ENCODE measurements at regions not wholly inside any gene's neighbourhood (a gene's known extent, or its start where the extent isn't known, plus 50 kb on each side); places are given as distances from the start of the nearest gene placed in this dataset.

DNA sequence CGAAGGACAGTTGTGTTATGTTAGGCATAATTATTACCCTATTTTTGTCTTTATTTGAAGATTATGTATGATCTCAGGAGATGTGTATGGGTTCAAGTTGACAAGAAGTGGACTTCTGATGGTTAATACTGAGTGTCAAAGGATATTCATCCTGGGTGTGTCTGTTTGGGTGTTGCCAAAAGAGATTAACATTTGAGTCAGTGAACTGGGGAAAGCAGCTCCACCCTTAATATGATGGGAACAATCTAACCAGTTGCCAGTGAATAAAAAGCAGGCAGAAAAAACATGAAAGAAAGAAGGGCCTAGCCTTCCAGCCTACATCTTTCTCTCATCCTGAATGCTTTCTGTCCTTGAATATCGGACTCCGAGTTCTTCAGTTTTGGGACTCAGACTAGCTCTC, 332.6 kb downstream of the DTHD1 start:
- Histone ChIP-seq H3F3A (ENCODE audit: insufficient read depth, low read length) (no peaks in the 10 kb centered on the region), H3K4me2 (ENCODE audit: low read length) (no peak overlapping the region), H3K4me1 (ENCODE audit: insufficient read depth, low read length, severe bottlenecking) (no peaks in the 10 kb centered on the region), H3K79me2 (ENCODE audit: insufficient read depth, low read length) (no peaks in the 10 kb centered on the region), H3K9me3 (ENCODE audit: low read length) (no peaks in the 10 kb centered on the region), H3K9me2 (ENCODE audit: low read depth, low read length) (no peaks in the 10 kb centered on the region), H3K36me3 (ENCODE audit: insufficient read depth, low read length) (no peaks in the 10 kb centered on the region), H3K27ac (ENCODE audit: low read depth, low read length, poor library complexity, severe bottlenecking) (no peak overlapping the region), H3K9ac (ENCODE audit: low read length) (no peak overlapping the region), H2AFZ (ENCODE audit: low read length) (no peak overlapping the region), H4K20me1 (ENCODE audit: insufficient read depth, low read length) (no peaks in the 10 kb centered on the region), H3K4me3 (ENCODE audit: low read depth, low read length, poor library complexity, severe bottlenecking) (no peak overlapping the region), H3K27me3 (ENCODE audit: insufficient read depth, low read length) (no peaks in the 10 kb centered on the region)
- TF ChIP-seq, protein P1, sequence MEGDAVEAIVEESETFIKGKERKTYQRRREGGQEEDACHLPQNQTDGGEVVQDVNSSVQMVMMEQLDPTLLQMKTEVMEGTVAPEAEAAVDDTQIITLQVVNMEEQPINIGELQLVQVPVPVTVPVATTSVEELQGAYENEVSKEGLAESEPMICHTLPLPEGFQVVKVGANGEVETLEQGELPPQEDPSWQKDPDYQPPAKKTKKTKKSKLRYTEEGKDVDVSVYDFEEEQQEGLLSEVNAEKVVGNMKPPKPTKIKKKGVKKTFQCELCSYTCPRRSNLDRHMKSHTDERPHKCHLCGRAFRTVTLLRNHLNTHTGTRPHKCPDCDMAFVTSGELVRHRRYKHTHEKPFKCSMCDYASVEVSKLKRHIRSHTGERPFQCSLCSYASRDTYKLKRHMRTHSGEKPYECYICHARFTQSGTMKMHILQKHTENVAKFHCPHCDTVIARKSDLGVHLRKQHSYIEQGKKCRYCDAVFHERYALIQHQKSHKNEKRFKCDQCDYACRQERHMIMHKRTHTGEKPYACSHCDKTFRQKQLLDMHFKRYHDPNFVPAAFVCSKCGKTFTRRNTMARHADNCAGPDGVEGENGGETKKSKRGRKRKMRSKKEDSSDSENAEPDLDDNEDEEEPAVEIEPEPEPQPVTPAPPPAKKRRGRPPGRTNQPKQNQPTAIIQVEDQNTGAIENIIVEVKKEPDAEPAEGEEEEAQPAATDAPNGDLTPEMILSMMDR (IDR thresholded peaks at IDR 0.05; ENCODE audit: low read length) = no peak
- TF ChIP-seq EZH2 (IDR thresholded peaks at IDR 0.05; ENCODE audit: borderline replicate concordance, low read length) = no peak

DNA sequence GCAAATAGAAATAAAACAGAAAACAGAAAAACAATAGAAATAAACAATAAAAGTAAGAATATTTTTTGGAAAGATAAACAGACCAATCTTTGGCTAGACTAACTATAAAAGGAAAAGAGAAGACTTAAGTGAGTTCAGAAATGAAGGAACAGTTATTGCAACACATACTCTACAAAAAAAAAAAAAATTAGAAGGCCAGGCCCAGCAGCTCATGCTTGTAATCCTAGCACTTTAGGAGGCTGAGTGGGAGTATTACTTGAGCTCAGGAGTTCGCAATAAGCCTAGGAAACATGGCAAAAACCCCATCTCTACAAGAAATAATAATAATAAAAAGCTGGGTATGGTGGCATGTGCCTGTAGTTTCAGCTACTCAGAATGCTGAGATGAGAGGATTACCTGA, 336.7 kb downstream of the DTHD1 start:
- H3K9ac ChIP-seq (ENCODE audit: low read length) = no peak overlapping the region
- H3F3A ChIP-seq (ENCODE audit: insufficient read depth, low read length) = no peaks in the 10 kb centered on the region
- no peak overlapping the region for H3K4me3 ChIP-seq (ENCODE audit: low read depth, low read length, poor library complexity, severe bottlenecking)
- H3K4me2 ChIP-seq (ENCODE audit: low read length) = no peak overlapping the region
- no peaks in the 10 kb centered on the region for H3K4me1 ChIP-seq (ENCODE audit: insufficient read depth, low read length, severe bottlenecking)
- H3K27ac ChIP-seq (ENCODE audit: low read depth, low read length, poor library complexity, severe bottlenecking) = no peak overlapping the region
- TF ChIP-seq, protein P1 (IDR thresholded peaks at IDR 0.05; ENCODE audit: low read length) = no peak
- TF ChIP-seq EZH2 (IDR thresholded peaks at IDR 0.05; ENCODE audit: borderline replicate concordance, low read length) = no peak
- no peak overlapping the region for H2AFZ ChIP-seq (ENCODE audit: low read length)
- H3K9me3 ChIP-seq (ENCODE audit: low read length) = no peaks in the 10 kb centered on the region
- no peaks in the 10 kb centered on the region for H3K27me3 ChIP-seq (ENCODE audit: insufficient read depth, low read length)
- H3K9me2 ChIP-seq (ENCODE audit: low read depth, low read length) = no peaks in the 10 kb centered on the region
- no peaks in the 10 kb centered on the region for H3K79me2 ChIP-seq (ENCODE audit: insufficient read depth, low read length)
- no peaks in the 10 kb centered on the region for H4K20me1 ChIP-seq (ENCODE audit: insufficient read depth, low read length)
- no peaks in the 10 kb centered on the region for H3K36me3 ChIP-seq (ENCODE audit: insufficient read depth, low read length)

DNA sequence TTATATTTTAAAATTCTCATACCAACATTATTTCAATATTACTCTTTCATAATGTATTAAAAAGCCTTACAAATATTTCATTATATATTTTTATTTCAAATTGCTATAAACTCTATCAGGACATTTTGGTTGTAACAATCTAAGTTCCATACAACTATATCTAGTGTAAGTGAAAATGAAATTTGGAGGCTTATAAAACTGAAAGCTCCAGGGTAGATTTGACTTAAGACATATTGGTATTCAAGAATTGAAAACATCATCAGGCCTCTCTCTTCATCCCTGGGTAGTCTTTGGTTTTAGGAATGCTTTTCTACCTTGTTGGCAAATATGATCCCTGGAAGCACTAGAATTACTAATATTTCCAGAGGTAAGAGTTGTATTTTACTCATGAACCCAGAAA, 342.6 kb downstream of the DTHD1 start:
- Histone ChIP-seq H3K9ac (ENCODE audit: low read length) (no peak overlapping the region), H3K79me2 (ENCODE audit: insufficient read depth, low read length) (no peaks in the 10 kb centered on the region), H3K9me3 (ENCODE audit: low read length) (no peaks in the 10 kb centered on the region), H3F3A (ENCODE audit: insufficient read depth, low read length) (no peaks in the 10 kb centered on the region), H3K27me3 (ENCODE audit: insufficient read depth, low read length) (no peaks in the 10 kb centered on the region), H2AFZ (ENCODE audit: low read length) (no peak overlapping the region), H3K4me2 (ENCODE audit: low read length) (no peak overlapping the region), H3K4me1 (ENCODE audit: insufficient read depth, low read length, severe bottlenecking) (no peaks in the 10 kb centered on the region), H3K36me3 (ENCODE audit: insufficient read depth, low read length) (no peaks in the 10 kb centered on the region), H3K4me3 (ENCODE audit: low read depth, low read length, poor library complexity, severe bottlenecking) (no peak overlapping the region), H3K27ac (ENCODE audit: low read depth, low read length, poor library complexity, severe bottlenecking) (no peak overlapping the region), H3K9me2 (ENCODE audit: low read depth, low read length) (no peaks in the 10 kb centered on the region), H4K20me1 (ENCODE audit: insufficient read depth, low read length) (no peaks in the 10 kb centered on the region)
- TF ChIP-seq, protein P1 (IDR thresholded peaks at IDR 0.05; ENCODE audit: low read length) = no peak
- TF ChIP-seq EZH2 (IDR thresholded peaks at IDR 0.05; ENCODE audit: borderline replicate concordance, low read length) = no peak

Measured in OCI-LY1 (cell line).